Left lung (tissue), 4 donors: ENCODE measurements at regions not wholly inside any gene's neighbourhood (a gene's known extent, or its start where the extent isn't known, plus 50 kb on each side); places are given as distances from the start of the nearest gene placed in this dataset.
"Not testable (repeated sequence)": the region's sequence is repeated elsewhere in the genome, so short reads cannot be mapped to it uniquely, and the experiment has no call there.

ENCODE experiments used
- ATAC-seq: fragments of 200-7000 bp; cut with Tn5 transposase; one replicate; pipeline ENCODE4 v1.9.1; 2020; ENCODE audit warnings: moderate library complexity
- DNase-seq, 4 donors: peaks; one replicate each; pipeline ENCODE4 v3.0.0-alpha.2; 2013 to 2020
- H3K27ac ChIP-seq, 2 donors: fragments of 200-600 bp; sonication (generic) in 1 of 2; one replicate each; pipeline versions ENCODE4 v1.5.0 to v1.8.0; 2020 to 2021
- H3K27me3 ChIP-seq, 2 donors: fragments of 200-600 bp; sonication (generic) in 1 of 2; one replicate each; pipeline versions ENCODE4 v1.5.0 to v1.8.0; 2020 to 2021
- H3K36me3 ChIP-seq, 2 donors: fragments of 200-600 bp; sonication (generic) in 1 of 2; one replicate each; pipeline versions ENCODE4 v1.5.0 to v1.8.0; 2020 to 2021
- H3K4me1 ChIP-seq, 2 donors: fragments of 200-600 bp; one replicate each; pipeline ENCODE4 v1.8.0; 2021
- H3K4me3 ChIP-seq, 2 donors: fragments of 200-600 bp; sonication (generic) in 1 of 2; one replicate each; pipeline versions ENCODE4 v1.5.0 to v1.8.0; 2020 to 2021; ENCODE audit warnings: mild to moderate bottlenecking in 1 of 2
- H3K9me3 ChIP-seq, 2 donors: fragments of 200-600 bp; sonication (generic) in 1 of 2; one replicate each; pipeline versions ENCODE4 v1.5.0 to v1.8.0; 2020 to 2021
- CTCF ChIP-seq, 2 donors: fragments of 200-600 bp; sonication (generic) in 1 of 2; IDR thresholded peaks; one replicate each; pipeline versions ENCODE4 v1.5.0 to v1.8.0; 2021; ENCODE audit warnings: antibody characterized with exemption in 2 of 2
- intact Hi-C, 2 donors: fragments of 100-400 bp; cut with DNase I; formaldehyde crosslinking; loops; one replicate each; pipeline versions ENCODE4 v1.11.2 to v1.14.2; 2022
- donor health status: DM: no; HTN: yes; CAD: no.
- donor health status: DM: no; HTN: no; CAD: no.

- intact Hi-C loops, result no loop called here
- ATAC-seq, result no peak
- H3K27ac ChIP-seq, result no peak overlapping the region
Observed at GRCh38 chr1:172835834-172836233, 176.9 kb downstream of the FASLG start.

GRCh38 chr1:172837816-172838679, 179.1 kb downstream of the FASLG start:
- ATAC-seq (no peak), DNase-seq (no peak)
- no peaks in the 10 kb centered on the region for H3K9me3 ChIP-seq
- H3K4me3 ChIP-seq, result no peak overlapping the region
- no peak overlapping the region for H3K27ac ChIP-seq
- H3K4me1 ChIP-seq, result no peaks in the 10 kb centered on the region
- intact Hi-C loops, result no loop called here
- H3K27me3 ChIP-seq, result no peaks in the 10 kb centered on the region
- no peak for TF ChIP-seq CTCF (IDR thresholded peaks at IDR 0.05)
- H3K36me3 ChIP-seq, result no peaks in the 10 kb centered on the region

More at GRCh38 chr1:172835834-172836233, 176.9 kb downstream of the FASLG start:
- H3K4me1 ChIP-seq, result no peaks in the 10 kb centered on the region
- no peaks in the 10 kb centered on the region for H3K36me3 ChIP-seq
- no peak for DNase-seq
- no peak for TF ChIP-seq CTCF (IDR thresholded peaks at IDR 0.05)
- H3K4me3 ChIP-seq, result no peak overlapping the region
- no peaks in the 10 kb centered on the region for H3K9me3 ChIP-seq
- H3K27me3 ChIP-seq, result no peaks in the 10 kb centered on the region

GRCh38 chr1:172838680-172839313, 179.9 kb downstream of the FASLG start:
- DNase-seq (no peak), ATAC-seq (no peak)
- H3K9me3 ChIP-seq, result no peaks in the 10 kb centered on the region
- no peak overlapping the region for H3K4me3 ChIP-seq
- H3K27ac ChIP-seq, result no peak overlapping the region
- H3K27me3 ChIP-seq, result no peaks in the 10 kb centered on the region
- no peaks in the 10 kb centered on the region for H3K36me3 ChIP-seq
- intact Hi-C loops, result no loop called here
- no peaks in the 10 kb centered on the region for H3K4me1 ChIP-seq
- no peak for TF ChIP-seq CTCF (IDR thresholded peaks at IDR 0.05)

- H3K4me3 ChIP-seq, H3K36me3 ChIP-seq, H3K4me1 ChIP-seq, H3K27ac ChIP-seq, DNase-seq, ATAC-seq, intact Hi-C loops, H3K27me3 ChIP-seq, H3K9me3 ChIP-seq: not testable (repeated sequence)
Observed at GRCh38 chr1:172839639-172840038, 180.7 kb downstream of the FASLG start.

- DNase-seq (no peak), ATAC-seq (no peak)
- TF ChIP-seq CTCF (IDR thresholded peaks at IDR 0.05), result no peak
- no peak overlapping the region for H3K4me3 ChIP-seq
- H3K4me1 ChIP-seq, result no peaks in the 10 kb centered on the region
- H3K27me3 ChIP-seq, result no peaks in the 10 kb centered on the region
- no peaks in the 10 kb centered on the region for H3K36me3 ChIP-seq
- no peak overlapping the region for H3K27ac ChIP-seq
- H3K9me3 ChIP-seq, result no peaks in the 10 kb centered on the region
- intact Hi-C loops, result no loop called here
Observed at GRCh38 chr1:172843444-172843843, 184.5 kb downstream of the FASLG start.
